Fibroblast of skin of abdomen (primary cell): ENCODE measurements at regions not wholly inside any gene's neighbourhood (a gene's known extent, or its start where the extent isn't known, plus 50 kb on each side); places are given as distances from the start of the nearest gene placed in this dataset.

ENCODE experiments used
- DNase-seq: peaks from one replicate; pipeline ENCODE4 v3.0.0-alpha.2; 2013

DNA sequence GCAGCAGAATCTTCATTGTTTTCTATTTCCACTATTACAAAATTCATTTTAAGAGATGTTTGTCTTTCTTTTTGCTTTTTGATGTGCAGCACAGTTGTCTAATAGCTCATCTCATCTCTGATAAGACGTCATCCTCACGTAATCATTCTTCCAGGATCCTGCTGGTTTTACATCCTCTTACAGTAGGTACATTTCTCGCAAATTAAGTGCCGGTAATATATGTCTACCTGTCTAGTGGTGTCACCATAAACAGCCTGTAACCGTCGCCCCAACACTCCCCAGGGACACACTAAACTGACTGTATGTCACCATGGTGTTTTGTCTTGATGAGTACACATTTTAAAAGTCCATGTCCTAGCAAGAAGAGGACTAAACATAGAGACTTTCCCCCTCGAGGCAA is 94.5 kb upstream of the VSTM2B start:
- no peak for DNase-seq

DNA sequence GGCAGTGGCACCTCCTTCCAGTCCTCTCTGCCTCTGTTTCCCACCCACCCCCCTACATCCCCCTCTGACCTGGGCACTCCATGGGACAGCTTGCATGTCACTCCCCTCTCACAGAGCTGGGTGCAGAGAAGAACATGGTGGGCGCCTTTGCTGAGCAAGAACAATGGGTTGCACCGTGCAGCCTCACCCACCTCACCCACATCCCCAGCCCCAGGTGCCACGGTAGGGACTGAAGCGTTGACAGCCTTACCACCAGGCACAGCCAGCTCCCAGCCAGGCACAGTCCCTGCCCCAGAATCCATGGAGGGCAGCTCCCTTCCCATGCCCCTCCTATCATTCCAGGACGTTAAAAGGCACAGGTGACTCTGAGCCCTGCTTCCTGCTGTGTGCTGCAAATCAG is 93.1 kb upstream of the VSTM2B start:
- no peak for DNase-seq

- DNase-seq = no peak
Measured at GRCh38 chr19:29436591-29437103, 89.1 kb upstream of the VSTM2B start.

GRCh38 chr19:29439021-29439420 is 86.8 kb upstream of the VSTM2B start:
- DNase-seq = no peak

DNA sequence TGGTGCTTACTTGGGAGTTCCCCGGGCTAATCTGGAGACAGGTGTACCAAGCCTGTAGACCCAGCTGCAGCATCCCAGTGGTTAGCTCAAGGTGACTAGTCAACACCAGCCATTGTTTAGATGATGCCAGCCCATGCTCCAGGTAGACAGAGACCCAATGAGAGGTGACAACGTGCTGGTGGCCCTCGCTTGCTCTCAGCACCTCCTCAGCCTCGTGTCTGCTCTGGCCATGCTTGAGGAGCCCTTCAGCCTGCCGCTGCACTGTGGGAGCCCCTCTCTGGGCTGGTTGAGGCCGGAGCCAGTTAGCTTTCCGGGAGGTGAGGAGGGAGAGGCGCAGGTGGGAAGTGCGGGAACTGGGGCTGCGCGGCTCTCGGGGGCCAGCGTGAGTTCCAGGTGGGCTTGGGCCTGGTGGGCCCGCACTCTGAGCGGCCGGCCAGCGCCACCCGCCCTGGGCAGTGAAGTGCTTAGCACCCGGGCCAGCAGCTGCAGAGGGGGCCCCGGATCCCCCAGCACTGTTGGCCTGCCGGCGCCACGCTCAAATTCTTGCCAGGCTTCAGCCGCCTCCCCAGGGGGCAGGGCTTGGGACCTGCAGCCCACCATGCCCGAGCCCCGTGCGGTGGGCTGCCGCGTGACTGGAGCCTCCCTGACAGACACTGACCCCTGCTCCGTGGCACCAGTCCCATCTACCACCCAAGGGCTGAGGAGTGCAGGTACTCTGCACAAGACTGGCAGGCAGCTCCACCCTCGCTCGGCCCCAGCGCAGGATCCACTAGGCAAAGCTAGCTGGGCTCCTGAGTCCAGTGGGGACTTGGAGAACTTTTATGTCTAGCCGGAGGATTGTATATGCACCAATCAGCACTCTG is 85.9 kb upstream of the VSTM2B start:
- DNase-seq = no peak

GRCh38 chr19:29442094-29442493 is 83.7 kb upstream of the VSTM2B start:
- no peak for DNase-seq

GRCh38 chr19:29442910-29443309 is 82.9 kb upstream of the VSTM2B start:
- no peak for DNase-seq

GRCh38 chr19:29445246-29445645 is 80.5 kb upstream of the VSTM2B start:
- no peak for DNase-seq

GRCh38 chr19:29446361-29446760 is 79.4 kb upstream of the VSTM2B start:
- no peak for DNase-seq

DNA sequence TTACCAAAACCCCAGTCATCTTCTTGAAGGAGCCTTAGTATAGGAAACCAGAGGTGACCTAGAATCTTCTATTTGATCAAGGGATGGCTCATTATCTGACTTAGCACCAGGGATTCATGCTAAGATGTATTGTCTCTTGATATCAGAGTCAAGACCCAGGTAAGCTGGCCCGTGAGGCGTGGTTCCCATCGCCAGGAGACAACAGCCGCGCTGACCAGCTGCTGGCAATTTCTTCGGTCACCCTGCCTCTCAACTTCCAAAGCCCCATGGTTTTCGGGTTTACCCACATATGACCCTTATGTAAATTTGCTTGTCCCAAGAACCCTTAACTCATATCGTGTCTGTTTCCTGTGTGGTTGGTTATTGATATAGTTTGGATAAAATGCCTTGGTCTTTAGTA is 77.7 kb upstream of the VSTM2B start:
- no peak for DNase-seq

GRCh38 chr19:29449371-29449770 is 76.4 kb upstream of the VSTM2B start:
- no peak for DNase-seq

DNA sequence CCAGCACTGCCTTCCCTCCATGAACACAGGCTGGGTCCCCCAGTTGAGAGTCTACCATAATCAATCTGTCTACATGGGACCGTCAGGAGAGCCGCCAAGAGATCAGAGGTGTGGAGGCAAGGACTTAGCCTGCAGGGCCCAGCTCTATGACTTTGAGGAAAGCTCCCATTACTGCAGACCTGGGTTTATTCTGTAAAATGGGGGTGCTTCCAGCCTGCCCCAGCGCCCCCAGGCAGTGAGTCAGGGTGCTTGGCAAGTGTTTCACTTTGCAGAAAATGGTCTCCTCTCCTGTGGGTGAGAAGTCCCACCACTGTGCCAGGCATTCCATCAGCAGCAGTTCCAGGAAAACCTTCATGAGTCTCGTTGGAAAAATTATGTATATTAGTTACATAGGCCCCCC is 75.5 kb upstream of the VSTM2B start:
- no peak for DNase-seq

DNA sequence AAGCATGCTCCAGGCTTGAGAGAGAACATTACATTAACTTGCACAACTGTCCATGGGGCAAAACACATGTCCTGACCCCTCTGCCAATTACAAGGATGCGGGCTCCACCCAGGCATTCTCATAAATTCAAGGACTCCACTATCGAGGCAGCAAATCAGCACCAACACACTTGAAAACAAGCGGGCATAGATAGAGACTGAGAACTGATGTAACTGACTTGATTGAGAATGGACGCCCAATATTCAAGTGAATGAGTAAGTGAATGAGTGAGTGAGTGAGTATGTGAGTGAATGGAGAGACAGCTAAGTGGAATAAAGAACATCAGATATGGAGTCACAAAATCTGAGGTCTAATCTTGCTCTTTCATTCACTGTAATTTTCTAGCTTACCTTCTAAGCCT is 75.0 kb upstream of the VSTM2B start:
- DNase-seq = no peak

DNA sequence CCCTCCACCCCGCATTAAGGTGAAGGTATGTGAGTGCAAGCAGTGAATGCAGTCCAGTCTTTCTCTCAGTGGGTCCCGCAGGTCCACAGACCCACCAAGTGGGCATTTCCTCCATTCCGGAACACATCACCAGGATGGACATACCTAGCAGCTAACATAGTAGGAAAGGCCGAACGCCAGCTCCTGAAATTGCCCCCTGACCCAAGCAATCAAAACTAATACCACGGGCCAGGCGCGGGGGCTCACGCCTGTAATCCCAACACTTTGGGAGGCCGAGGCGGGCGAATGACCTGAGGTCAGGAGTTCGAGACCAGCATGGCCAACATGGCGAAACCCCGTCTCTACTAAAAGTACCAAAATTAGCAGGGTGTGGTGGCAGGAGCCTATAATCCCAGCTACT is 71.7 kb upstream of the VSTM2B start:
- no peak for DNase-seq

DNA sequence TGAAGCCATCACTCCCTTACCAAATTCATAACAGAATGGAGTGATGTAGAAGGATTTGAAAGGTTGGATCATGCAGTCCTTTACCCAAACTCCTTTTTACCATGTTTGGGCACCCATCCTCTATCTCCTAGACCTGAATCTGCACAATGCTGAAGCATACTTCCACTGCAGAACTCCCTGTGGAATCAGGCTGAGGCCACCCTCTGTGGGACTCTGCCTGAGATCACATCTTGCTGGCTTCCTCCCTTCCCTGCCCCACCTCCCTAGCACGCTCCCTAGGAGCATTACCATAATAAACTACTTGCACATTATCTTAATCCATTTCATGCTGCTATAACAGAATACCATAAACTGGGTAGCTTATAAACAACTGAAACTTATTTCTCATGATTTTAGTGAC is 68.4 kb upstream of the VSTM2B start:
- no peak for DNase-seq

- DNase-seq = no peak
Measured at GRCh38 chr19:29467824-29468401, 57.9 kb upstream of the VSTM2B start.

GRCh38 chr19:29475469-29475868 is 50.3 kb upstream of the VSTM2B start:
- no peak for DNase-seq
